Naive thymus-derived CD8-positive, alpha-beta T cell (primary cell): ENCODE measurements at regions not wholly inside any gene's neighbourhood (a gene's known extent, or its start where the extent isn't known, plus 50 kb on each side); places are given as distances from the start of the nearest gene placed in this dataset.
A peak's percentile ranks its signal among the peaks of the same experiment; 100 is the strongest.

ENCODE experiments used
- ATAC-seq, 2 donors: fragments of 150-1000 bp; cut with Tn5 transposase in 1 of 2; sonication (Bioruptor Pico), chemical (Tn5 transposase) in 1 of 2; 1 replicate in 1 of 2; 2 replicates in 1 of 2; pipeline ENCODE4 v1.10.0; 2021; ENCODE audit warnings: mild to moderate bottlenecking in 2 of 2, moderate library complexity in 2 of 2
- POLR2A ChIA-PET: fragments of 350-600 bp; sonication (Branson Sonifier 250); formaldehyde crosslinking; loops from one replicate; lab custom pipeline; 2021; ENCODE audit warnings: antibody characterized with exemption; lab: Charles Lee
- DNase-seq, 10 donors: peaks; one replicate each; pipeline versions ENCODE4 v3.0.0 to v3.0.0-alpha.2; 2020 to 2022
- H3K27ac Mint-ChIP-seq, 10 donors: one replicate each; pipeline ENCODE4 v1.8.0; 2020 to 2022; ENCODE audit warnings: mild to moderate bottlenecking in 10 of 10, mixed read lengths in 10 of 10, moderate library complexity in 4 of 10, inconsistent platforms in 1 of 10
- H3K27me3 Mint-ChIP-seq, 5 donors: one replicate each; pipeline ENCODE4 v1.8.0; 2021 to 2022; ENCODE audit warnings: mixed read lengths in 5 of 5
- H3K36me3 Mint-ChIP-seq, 3 donors: one replicate each; pipeline ENCODE4 v1.8.0; 2020 to 2022; ENCODE audit warnings: mixed read lengths in 3 of 3, mild to moderate bottlenecking in 2 of 3, inconsistent platforms in 1 of 3
- H3K4me1 Mint-ChIP-seq, 4 donors: one replicate each; pipeline ENCODE4 v1.8.0; 2021 to 2022; ENCODE audit warnings: mixed read lengths in 4 of 4
- H3K4me3 Mint-ChIP-seq, 10 donors: one replicate each; pipeline ENCODE4 v1.8.0; 2020 to 2022; ENCODE audit warnings: mild to moderate bottlenecking in 10 of 10, mixed read lengths in 10 of 10, moderate library complexity in 6 of 10, inconsistent platforms in 1 of 10
- H3K9me3 Mint-ChIP-seq, 9 donors: one replicate each; pipeline ENCODE4 v1.8.0; 2020 to 2022; ENCODE audit warnings: mixed read lengths in 9 of 9, mild to moderate bottlenecking in 3 of 9, inconsistent platforms in 1 of 9, moderate library complexity in 1 of 9

DNA sequence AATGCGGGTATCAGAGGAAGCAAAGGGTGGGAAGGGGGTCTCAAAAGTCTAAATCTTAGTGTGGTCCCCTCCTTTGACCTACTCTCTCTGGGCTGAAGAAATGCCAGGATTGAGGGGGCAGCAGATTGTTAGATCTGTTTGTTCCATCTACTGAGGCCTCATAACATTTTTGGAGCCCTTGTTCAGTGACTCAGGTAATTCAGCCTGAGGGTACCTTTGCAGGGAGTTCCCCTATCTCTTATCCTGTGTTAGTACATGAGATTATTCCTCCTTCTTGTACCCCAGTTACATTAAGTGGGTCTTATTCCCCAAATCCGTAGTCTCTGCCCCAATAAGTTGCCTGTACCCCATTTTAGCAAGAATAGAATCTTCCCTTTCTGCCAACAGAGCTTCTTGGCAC is 79.0 kb downstream of the RTL9 start:
- ATAC-seq = no peak
- DNase-seq = no peak
- Mint-ChIP-seq H3K27ac (no peak overlapping the region), H3K4me3 (no peak overlapping the region), H3K27me3 (peaks cover 3 to 13% (median 5%) of the 10 kb centered on the region in 5 donors), H3K9me3 (no peaks in the 10 kb centered on the region), H3K4me1 (no peaks in the 10 kb centered on the region), H3K36me3 (no peaks in the 10 kb centered on the region)
- POLR2A ChIA-PET = no interaction called here

DNA sequence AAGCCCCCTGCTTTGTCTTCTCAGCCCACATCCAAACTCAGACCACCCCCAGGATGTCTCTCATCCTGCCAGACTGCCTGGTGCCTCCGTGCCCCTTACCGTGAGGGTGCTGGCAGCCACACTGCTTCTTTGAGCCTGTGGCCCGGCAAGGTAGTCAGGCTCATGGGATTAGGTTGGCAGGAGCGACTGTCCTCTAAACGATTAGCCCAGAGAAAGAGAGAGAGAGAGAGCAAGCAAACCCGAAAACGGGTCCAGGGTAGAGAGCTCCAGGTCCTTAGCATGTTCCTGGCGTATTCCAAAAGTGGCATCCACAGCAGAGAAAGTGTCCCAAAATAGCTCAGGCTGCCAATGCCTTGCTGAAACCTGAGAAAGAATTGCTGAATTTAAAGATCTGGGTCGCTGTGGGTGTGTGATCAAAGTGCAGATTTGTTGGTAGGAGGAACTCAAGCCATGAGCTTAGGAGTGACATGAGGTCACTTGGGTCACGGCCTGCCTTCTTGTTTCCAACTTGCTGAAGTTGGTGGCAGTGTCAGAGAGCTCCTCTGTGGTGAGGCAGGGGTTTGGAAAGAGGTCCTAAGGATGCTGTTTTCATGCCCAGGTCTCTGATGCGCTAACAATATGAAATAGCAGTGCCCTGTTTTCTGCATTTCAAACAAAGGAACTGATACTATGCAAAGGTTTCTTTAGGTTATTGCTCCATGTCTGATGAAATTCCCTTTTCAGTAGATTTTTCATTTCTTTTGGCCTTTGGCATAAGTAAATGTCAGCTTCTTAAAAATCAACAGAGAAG is 81.6 kb downstream of the RTL9 start:
- DNase-seq = no peak
- peaks cover 0 to 6% (median 2%) of the 10 kb centered on the region in 5 donors for H3K27me3 Mint-ChIP-seq

DNA sequence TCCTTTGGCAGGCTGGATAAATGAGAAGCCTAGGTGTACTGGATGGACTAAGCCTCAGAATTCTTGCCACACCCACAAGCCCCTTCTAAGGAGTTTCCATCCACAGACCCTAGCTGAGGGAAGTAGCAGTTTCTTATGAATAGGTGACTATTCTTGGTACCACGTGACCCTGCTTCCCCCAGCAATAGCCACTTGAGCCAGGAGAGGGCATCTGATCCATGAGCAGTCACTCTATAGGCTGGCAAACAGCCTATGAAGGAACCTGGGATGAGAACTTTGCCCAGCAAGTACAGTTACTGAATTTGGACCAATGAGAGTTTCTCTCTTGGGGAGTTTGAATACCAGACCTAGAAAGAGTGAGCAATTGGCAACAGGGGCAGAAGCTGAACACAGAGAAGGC is 84.0 kb downstream of the RTL9 start:
- DNase-seq (no peak), ATAC-seq (no peak)
- H3K4me1 Mint-ChIP-seq = no peaks in the 10 kb centered on the region
- no peaks in the 10 kb centered on the region for H3K9me3 Mint-ChIP-seq
- H3K27ac Mint-ChIP-seq = no peak overlapping the region
- POLR2A ChIA-PET = no interaction called here
- H3K4me3 Mint-ChIP-seq = no peak overlapping the region
- H3K36me3 Mint-ChIP-seq = no peaks in the 10 kb centered on the region
- H3K27me3 Mint-ChIP-seq = peaks cover 0 to 6% (median 2%) of the 10 kb centered on the region in 5 donors

More for the DNA sequence above, 81.6 kb downstream of the RTL9 start:
- Mint-ChIP-seq H3K4me3 (no peak overlapping the region), H3K27ac (no peak overlapping the region), H3K36me3 (no peaks in the 10 kb centered on the region), H3K9me3 (no peaks in the 10 kb centered on the region), H3K4me1 (no peaks in the 10 kb centered on the region)
- ATAC-seq = no peak
- POLR2A ChIA-PET = no interaction called here

DNA sequence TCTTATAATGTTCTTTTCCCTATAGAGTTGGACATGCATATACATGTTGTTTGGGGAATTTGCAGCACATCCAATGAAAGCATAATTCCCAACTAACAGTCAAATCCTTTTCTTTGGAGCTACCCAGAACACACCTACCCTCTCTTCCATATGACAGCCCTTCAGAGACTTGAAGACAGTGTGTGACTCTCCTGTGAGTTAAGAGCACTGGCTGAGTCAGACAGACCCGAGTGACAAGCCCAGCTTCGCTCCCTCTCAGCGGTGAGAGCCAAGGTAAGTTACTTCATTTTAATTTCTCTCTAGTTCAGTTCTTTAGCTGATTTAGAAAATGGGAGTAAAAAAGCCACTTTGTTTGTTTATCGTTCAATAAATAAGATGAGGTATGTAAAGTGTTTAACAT is 86.3 kb downstream of the RTL9 start:
- no peak for DNase-seq
- no peak for ATAC-seq
- Mint-ChIP-seq H3K27ac (no peak overlapping the region), H3K9me3 (no peaks in the 10 kb centered on the region), H3K4me3 (no peak overlapping the region), H3K4me1 (no peaks in the 10 kb centered on the region), H3K27me3 (peaks cover 3 to 15% (median 3%) of the 10 kb centered on the region in 5 donors), H3K36me3 (no peaks in the 10 kb centered on the region)
- POLR2A ChIA-PET = no interaction called here

DNA sequence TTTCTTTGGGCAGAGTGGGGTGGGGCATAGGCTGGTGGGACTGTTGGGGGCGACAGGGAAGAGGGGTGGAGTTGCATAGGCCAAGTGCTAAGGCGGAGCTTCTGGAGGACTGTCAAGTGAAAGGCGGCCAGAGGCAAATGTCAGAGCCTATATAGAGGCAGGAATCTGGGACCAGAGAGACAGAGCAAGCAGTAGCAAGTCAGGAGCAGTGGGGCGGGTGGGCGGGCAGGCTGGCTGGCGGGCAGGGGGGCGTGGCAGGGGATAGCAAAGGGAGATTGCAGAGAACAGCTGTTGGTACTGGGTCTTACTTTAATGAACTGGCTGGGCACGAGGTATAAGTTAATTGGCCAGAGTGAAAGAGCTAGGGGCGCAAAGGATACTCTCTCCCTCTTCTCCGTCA is 89.8 kb downstream of the RTL9 start:
- Mint-ChIP-seq H3K4me3 (no peak overlapping the region), H3K4me1 (no peaks in the 10 kb centered on the region), H3K9me3 (no peaks in the 10 kb centered on the region), H3K27ac (no peak overlapping the region), H3K36me3 (no peaks in the 10 kb centered on the region), H3K27me3 (peaks cover 3 to 15% (median 3%) of the 10 kb centered on the region in 5 donors)
- POLR2A ChIA-PET = no interaction called here
- DNase-seq (no peak), ATAC-seq (no peak)

DNA sequence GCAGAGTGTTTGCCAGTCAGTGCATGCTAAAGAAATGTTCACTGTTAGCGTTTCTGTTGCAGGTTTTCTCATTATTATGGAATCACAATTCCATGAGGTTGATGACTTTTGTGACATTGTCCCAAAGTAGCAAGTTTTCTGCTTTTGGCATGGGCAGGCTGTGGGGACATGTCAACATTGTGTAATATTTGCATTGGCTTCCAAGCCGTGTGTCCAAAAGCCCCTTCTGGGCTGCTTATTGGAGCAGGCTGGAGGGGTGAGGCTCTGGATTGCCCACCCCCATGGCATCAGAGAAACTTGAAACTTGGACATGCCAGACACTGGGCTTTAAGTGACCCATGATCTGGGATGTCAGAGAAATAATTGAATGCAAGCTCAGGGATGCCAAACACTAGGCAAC is 90.7 kb downstream of the RTL9 start:
- no peaks in the 10 kb centered on the region for H3K4me1 Mint-ChIP-seq
- no peak overlapping the region for H3K4me3 Mint-ChIP-seq
- DNase-seq (no peak), ATAC-seq (no peak)
- no peak overlapping the region for H3K27ac Mint-ChIP-seq
- H3K36me3 Mint-ChIP-seq = no peaks in the 10 kb centered on the region
- no peaks in the 10 kb centered on the region for H3K9me3 Mint-ChIP-seq
- H3K27me3 Mint-ChIP-seq = peaks cover 3 to 15% (median 3%) of the 10 kb centered on the region in 5 donors
- POLR2A ChIA-PET = no interaction called here

DNA sequence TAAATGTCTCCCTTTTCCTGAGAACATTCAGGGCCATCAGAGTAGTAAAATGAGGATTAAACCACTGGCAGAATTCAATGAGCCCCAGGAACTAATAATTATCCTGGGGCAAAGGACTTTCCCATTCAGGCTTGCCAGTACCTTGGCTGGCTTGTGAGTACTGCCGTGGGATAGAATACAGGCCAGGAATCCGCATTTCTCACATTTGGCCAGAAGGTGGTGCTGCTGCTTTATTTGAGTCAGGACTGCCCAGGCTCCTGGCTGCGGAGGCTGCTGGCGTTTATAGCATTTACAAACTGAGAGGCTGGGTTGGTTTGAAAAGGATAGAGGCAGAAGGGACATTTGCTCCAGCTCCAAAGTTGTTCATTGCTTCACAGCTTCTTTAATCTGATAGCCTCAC is 91.4 kb downstream of the RTL9 start:
- Mint-ChIP-seq H3K36me3 (no peaks in the 10 kb centered on the region), H3K4me1 (no peaks in the 10 kb centered on the region), H3K9me3 (no peaks in the 10 kb centered on the region), H3K4me3 (no peak overlapping the region), H3K27ac (no peak overlapping the region), H3K27me3 (peaks cover under 1 to 15% (median 3%) of the 10 kb centered on the region in 5 donors)
- POLR2A ChIA-PET = no interaction called here
- DNase-seq (peak in 9 of 10 donors; percentile 2 to 51 (median 31)), ATAC-seq (no peak)

DNA sequence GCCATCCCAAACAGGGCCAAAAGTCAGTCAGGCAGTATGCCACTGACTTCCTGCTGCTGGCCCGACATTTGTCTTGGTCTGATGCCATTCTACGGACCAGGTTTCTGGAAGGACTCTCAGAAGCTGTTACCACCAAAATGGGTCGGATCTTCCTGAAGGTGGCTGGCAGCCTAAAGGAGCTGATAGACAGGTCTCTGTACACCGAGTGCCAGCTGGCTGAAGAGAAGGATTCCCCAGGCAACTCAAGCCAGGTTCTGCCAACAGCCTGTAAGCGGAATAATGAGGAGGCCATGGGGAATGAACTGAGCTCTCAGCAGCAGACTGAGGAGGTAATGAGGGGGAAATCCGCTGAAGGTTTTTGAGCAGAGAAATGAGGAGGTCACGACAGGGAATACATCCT is 95.7 kb downstream of the RTL9 start:
- DNase-seq (no peak), ATAC-seq (no peak)
- no peak overlapping the region for H3K27ac Mint-ChIP-seq
- H3K27me3 Mint-ChIP-seq = peaks cover 2 to 13% (median 6%) of the 10 kb centered on the region in 5 donors
- no peaks in the 10 kb centered on the region for H3K4me1 Mint-ChIP-seq
- H3K36me3 Mint-ChIP-seq = no peaks in the 10 kb centered on the region
- H3K4me3 Mint-ChIP-seq = no peak overlapping the region
- POLR2A ChIA-PET = no interaction called here
- H3K9me3 Mint-ChIP-seq = no peaks in the 10 kb centered on the region

DNA sequence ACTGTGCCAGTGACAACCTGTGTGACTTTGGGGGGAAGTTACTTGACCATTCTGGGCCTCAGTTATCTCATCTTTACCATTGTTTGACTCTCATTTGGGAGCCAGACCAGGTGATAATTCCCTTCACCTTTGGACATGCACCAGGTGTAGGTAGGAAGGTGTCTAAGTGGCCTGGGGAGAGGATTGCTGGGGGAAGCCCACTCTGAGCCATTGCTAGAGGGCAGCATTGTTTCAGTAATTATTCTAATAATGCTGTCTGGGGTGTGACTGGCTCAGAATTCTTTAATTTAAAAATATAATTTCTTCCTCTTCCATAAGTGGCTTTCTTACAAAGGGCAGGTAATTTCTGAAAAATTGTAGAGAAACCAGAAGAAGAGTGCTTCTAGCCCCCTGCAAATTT is 104.3 kb downstream of the RTL9 start:
- DNase-seq (no peak), ATAC-seq (no peak)
- H3K9me3 Mint-ChIP-seq = no peaks in the 10 kb centered on the region
- H3K4me1 Mint-ChIP-seq = no peaks in the 10 kb centered on the region
- no peaks in the 10 kb centered on the region for H3K36me3 Mint-ChIP-seq
- H3K27ac Mint-ChIP-seq = no peak overlapping the region
- POLR2A ChIA-PET = no interaction called here
- H3K27me3 Mint-ChIP-seq = peaks cover 2 to 11% (median 6%) of the 10 kb centered on the region in 5 donors
- no peak overlapping the region for H3K4me3 Mint-ChIP-seq

DNA sequence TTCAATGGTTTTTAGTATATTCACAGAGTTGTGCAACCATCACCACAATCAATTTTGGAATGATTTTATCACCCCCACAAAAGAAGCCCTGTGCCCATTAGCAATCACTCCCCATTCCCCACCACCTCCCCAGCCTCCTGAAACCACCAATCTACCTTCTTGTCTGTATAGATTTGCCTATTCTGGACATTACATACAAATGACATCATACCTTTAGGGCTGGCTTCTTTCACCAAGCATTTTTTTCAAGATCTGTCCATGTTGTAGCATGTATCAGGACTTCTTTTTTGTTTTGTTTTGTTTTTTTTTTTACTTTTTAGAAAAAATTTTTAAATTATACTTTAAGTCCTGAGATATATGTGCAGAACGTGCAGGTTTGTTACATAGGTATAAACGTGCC is 108.1 kb downstream of the RTL9 start:
- POLR2A ChIA-PET = no interaction called here
- Mint-ChIP-seq H3K27ac (no peak overlapping the region), H3K27me3 (peaks cover 0 to 9% (median 0%) of the 10 kb centered on the region in 5 donors), H3K4me1 (no peaks in the 10 kb centered on the region), H3K36me3 (peaks cover 0 to 4% (median 0%) of the 10 kb centered on the region in 3 donors), H3K9me3 (peaks cover 0 to 3% (median 0%) of the 10 kb centered on the region in 9 donors), H3K4me3 (no peak overlapping the region)
- DNase-seq (no peak), ATAC-seq (no peak)

DNA sequence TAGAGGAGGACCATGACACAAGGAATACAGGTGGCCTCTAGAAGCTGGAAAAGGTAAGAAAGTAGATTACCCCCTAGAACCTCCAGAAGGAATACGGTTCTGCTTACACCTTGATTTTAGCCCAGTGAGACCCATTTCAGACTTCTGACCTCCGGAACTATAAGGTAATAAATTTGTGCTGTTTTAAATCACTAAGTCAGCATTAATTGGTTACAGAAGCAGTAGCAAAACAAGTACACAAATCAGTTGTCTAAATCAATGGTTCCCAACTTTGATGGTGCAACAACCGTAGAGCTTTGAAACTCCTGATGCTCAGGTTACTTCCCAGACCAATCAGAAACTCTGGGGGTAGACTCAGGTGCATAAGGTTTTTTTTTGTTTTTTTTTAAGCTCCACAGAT is 113.6 kb downstream of the RTL9 start:
- no peak for DNase-seq
- POLR2A ChIA-PET = no interaction called here
- Mint-ChIP-seq H3K27me3 (peaks cover 0 to 9% (median 2%) of the 10 kb centered on the region in 5 donors), H3K36me3 (peaks cover 0 to 4% (median 0%) of the 10 kb centered on the region in 3 donors), H3K4me3 (no peak overlapping the region), H3K9me3 (peaks cover 0 to 3% (median 0%) of the 10 kb centered on the region in 9 donors), H3K4me1 (no peaks in the 10 kb centered on the region), H3K27ac (no peak overlapping the region)
- no peak for ATAC-seq

DNA sequence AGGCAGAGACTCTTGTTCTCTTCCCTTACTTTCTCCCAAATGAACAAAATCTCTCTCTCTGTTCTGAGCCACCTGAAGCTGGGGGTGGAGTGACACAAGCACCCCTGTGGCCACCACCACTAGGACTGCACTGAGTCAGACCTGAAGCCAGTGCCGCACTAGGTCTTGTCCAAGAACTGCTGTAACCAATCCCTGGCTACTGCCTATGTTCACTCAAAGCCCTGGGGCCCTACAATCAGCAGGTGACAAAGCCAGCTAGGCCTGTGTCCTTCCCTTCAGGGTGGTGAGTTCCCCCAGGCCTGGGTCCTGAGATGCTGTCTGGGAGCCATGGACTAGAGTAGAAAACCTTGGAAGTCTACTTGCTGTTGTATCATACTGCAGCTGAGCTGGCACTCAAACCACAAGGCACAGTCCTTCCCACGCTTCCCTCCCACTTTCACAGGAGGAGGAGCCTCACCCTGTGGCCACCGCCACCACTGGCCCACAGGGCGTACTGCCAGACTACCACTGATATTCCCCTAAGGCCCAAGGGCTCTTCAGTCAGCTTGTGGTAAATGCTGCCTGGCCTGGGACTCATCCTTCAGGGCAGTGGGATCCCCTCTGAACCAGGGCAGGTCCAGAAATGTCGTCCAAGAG is 119.1 kb downstream of the RTL9 start:
- Mint-ChIP-seq H3K36me3 (no peaks in the 10 kb centered on the region), H3K9me3 (peaks cover 0 to 5% (median 0%) of the 10 kb centered on the region in 9 donors), H3K27ac (no peak overlapping the region), H3K27me3 (peaks cover 0 to 8% (median 2%) of the 10 kb centered on the region in 5 donors), H3K4me3 (no peak overlapping the region), H3K4me1 (no peaks in the 10 kb centered on the region)
- POLR2A ChIA-PET = no interaction called here
- DNase-seq (no peak), ATAC-seq (no peak)

DNA sequence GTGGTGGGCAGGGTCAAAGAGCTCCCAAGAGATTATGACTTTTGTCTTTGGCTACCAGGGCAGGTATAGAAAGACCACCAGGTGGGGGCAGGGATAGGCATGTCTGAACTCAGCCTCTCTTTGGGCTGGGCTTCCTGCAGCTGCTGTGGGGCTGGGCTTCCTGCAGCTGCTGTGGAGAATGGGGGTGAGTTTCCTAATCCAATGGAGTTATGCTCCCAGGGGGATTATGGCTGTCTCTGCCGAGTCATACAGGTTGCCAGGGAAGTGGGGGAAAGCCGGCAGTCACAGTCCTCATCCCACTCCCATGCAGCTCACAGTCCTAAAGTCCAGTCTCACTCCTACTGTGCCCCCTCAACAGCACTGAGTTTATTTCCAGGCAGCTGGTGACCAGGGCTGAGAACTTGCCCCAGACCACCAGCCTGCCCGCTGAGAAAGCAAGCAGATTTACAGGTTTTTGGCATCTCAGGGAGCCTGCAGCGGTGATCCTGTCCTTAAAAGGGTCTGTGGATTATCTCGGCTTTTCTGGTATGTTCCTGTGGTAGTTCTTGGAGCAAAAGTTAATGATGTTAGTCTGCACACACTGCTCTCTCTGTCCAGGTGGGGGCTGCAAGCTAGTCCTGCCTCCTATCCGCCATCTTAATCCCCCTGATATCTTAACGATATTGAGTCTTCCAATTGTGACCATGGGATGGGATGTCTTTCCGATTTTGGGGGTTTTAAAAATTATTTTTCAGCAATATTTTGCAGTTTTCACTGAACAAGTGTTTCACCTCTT is 133.4 kb downstream of the RTL9 start:
- POLR2A ChIA-PET = no interaction called here
- no peaks in the 10 kb centered on the region for H3K36me3 Mint-ChIP-seq
- no peak for ATAC-seq
- H3K4me3 Mint-ChIP-seq = no peak overlapping the region
- no peak for DNase-seq
- H3K9me3 Mint-ChIP-seq = peaks cover 0 to 17% (median 0%) of the 10 kb centered on the region in 9 donors
- H3K27ac Mint-ChIP-seq = no peak overlapping the region
- peaks cover 5 to 15% (median 9%) of the 10 kb centered on the region in 5 donors for H3K27me3 Mint-ChIP-seq
- no peaks in the 10 kb centered on the region for H3K4me1 Mint-ChIP-seq
